ENCODE measurements at regions not wholly inside any gene's neighbourhood (a gene's known extent, or its start where the extent isn't known, plus 50 kb on each side); places are given as distances from the start of the nearest gene placed in this dataset.

DNA sequence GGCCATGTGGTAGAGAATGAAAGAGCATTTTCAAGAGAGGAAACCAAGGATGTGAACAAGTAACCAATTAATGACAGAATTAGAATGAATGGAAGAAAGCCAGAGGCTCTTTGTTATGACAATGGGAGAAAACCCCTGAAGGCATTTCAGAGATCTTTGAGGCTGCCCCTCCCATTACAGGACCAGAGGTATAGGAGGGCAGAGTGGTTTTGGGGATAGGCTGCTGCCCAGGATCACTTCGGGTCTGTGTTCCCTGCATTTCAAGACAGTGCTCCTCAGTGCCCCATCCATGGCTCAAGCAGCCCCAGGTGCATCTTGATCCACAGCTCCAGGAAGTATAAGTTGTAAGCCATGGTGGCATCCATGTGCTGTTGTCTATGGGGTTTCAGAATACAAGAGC, 124.0 kb upstream of the HPF1 start:
- TF ChIP-seq POLR2A (IDR thresholded peaks at IDR 0.05) = no peak
- TF ChIP-seq, protein P1, sequence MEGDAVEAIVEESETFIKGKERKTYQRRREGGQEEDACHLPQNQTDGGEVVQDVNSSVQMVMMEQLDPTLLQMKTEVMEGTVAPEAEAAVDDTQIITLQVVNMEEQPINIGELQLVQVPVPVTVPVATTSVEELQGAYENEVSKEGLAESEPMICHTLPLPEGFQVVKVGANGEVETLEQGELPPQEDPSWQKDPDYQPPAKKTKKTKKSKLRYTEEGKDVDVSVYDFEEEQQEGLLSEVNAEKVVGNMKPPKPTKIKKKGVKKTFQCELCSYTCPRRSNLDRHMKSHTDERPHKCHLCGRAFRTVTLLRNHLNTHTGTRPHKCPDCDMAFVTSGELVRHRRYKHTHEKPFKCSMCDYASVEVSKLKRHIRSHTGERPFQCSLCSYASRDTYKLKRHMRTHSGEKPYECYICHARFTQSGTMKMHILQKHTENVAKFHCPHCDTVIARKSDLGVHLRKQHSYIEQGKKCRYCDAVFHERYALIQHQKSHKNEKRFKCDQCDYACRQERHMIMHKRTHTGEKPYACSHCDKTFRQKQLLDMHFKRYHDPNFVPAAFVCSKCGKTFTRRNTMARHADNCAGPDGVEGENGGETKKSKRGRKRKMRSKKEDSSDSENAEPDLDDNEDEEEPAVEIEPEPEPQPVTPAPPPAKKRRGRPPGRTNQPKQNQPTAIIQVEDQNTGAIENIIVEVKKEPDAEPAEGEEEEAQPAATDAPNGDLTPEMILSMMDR (IDR thresholded peaks at IDR 0.05) = no peak
